PC-3 (cell line): ENCODE measurements at regions not wholly inside any gene's neighbourhood (a gene's known extent, or its start where the extent isn't known, plus 50 kb on each side); places are given as distances from the start of the nearest gene placed in this dataset.
"Not testable (repeated sequence)": the region's sequence is repeated elsewhere in the genome, so short reads cannot be mapped to it uniquely, and the experiment has no call there.

Experiments
- ATAC-seq: fragments of 200-7000 bp; cut with Tn5 transposase; 2 replicates; pipeline ENCODE4 v1.9.1; 2020; ENCODE audit warnings: mild to moderate bottlenecking, moderate library complexity
- BruUV-seq: library from RNA; stranded (reverse); fragments of 400-500 nt; replicated peaks from 2 replicates; lab custom pipeline; 2021; lab: Mats Ljungman, UMichigan
- CTCF ChIA-PET: fragments of 300-600 bp; sonication (Branson Sonifier 250); formaldehyde crosslinking; loops from one replicate; lab custom pipeline; 2022; ENCODE audit warnings: antibody characterized with exemption; lab: Charles Lee
- POLR2A ChIA-PET: fragments of 300-600 bp; sonication (Branson Sonifier 250); formaldehyde crosslinking; loops from one replicate; lab custom pipeline; 2022; ENCODE audit warnings: antibody characterized with exemption; ENCODE audit not compliant: unreplicated experiment; lab: Charles Lee
- DNase-seq: peaks from one replicate; pipeline ENCODE4 v3.0.0-alpha.2; 2015
- H2AFZ ChIP-seq: fragments of 300-600 bp; sonication (generic); 2 replicates; pipeline ENCODE4 v1.6.0; 2016; ENCODE audit warnings: antibody characterized with exemption, low read length
- H3F3A ChIP-seq: fragments of 300-600 bp; sonication (generic); one replicate; pipeline ENCODE4 v1.6.0; 2017; ENCODE audit warnings: antibody characterized with exemption, low read length, control low read depth, mild to moderate bottlenecking; ENCODE audit not compliant: unreplicated experiment
- H3K27ac ChIP-seq: fragments of 300-600 bp; sonication (generic); 2 replicates; pipeline ENCODE4 v1.5.1; 2016; ENCODE audit warnings: mild to moderate bottlenecking, low read length
- H3K27me3 ChIP-seq: fragments of 300-600 bp; sonication (generic); 2 replicates; pipeline ENCODE4 v1.6.1; 2016; ENCODE audit warnings: low read length, mixed read lengths
- H3K36me3 ChIP-seq: fragments of 300-600 bp; sonication (generic); 2 replicates; pipeline ENCODE4 v1.6.1; 2016; ENCODE audit warnings: low read depth, mixed run types, low read length, mixed read lengths
- H3K4me1 ChIP-seq: fragments of 300-600 bp; sonication (generic); 2 replicates; pipeline ENCODE4 v1.5.1; 2016; ENCODE audit warnings: low read length; ENCODE audit not compliant: insufficient read depth
- H3K4me2 ChIP-seq: fragments of 300-600 bp; sonication (generic); 2 replicates; pipeline ENCODE4 v1.6.0; 2016; ENCODE audit warnings: low read length
- H3K4me3 ChIP-seq: fragments of 300-600 bp; sonication (generic); 2 replicates; pipeline ENCODE4 v1.5.1; 2016; ENCODE audit warnings: mild to moderate bottlenecking, low read length, mixed read lengths
- H3K79me2 ChIP-seq: fragments of 300-600 bp; sonication (generic); 2 replicates; pipeline ENCODE4 v1.6.1; 2017; ENCODE audit warnings: low read length, mixed read lengths
- H3K9ac ChIP-seq: fragments of 300-600 bp; sonication (generic); 2 replicates; pipeline ENCODE4 v1.6.0; 2016; ENCODE audit warnings: mild to moderate bottlenecking, low read length
- H3K9me2 ChIP-seq: fragments of 300-600 bp; sonication (generic); replicated peaks from 2 replicates; pipeline ENCODE4 v1.6.1; 2016; ENCODE audit warnings: mixed run types, low read length, mixed read lengths
- H3K9me3 ChIP-seq: fragments of 300-600 bp; sonication (generic); 2 replicates; pipeline ENCODE4 v1.6.1; 2016; ENCODE audit warnings: low read length, mixed read lengths
- H4K20me1 ChIP-seq: fragments of 300-600 bp; sonication (generic); 2 replicates; pipeline ENCODE4 v1.6.1; 2016; ENCODE audit warnings: low read length, mixed read lengths
- EZH2 ChIP-seq: fragments of 300-600 bp; sonication (generic); IDR thresholded peaks from one replicate; pipeline ENCODE4 v1.6.1; 2017; ENCODE audit warnings: antibody characterized with exemption, mild to moderate bottlenecking, low read length; ENCODE audit not compliant: unreplicated experiment
- EZH2phosphoT487 ChIP-seq: fragments of 300-600 bp; sonication (generic); IDR thresholded peaks from 2 replicates; pipeline ENCODE4 v1.6.1; 2018; ENCODE audit warnings: mild to moderate bottlenecking, antibody characterized with exemption, low read length, borderline replicate concordance
- intact Hi-C: fragments of 100-400 bp; cut with micrococcal nuclease; formaldehyde crosslinking; loops from 2 replicates; pipeline ENCODE4 v1.9.0; 2023
- TF ChIP-seq, protein P1 (sequence below): fragments of 300-600 bp; sonication (generic); conservative IDR thresholded peaks from 2 replicates; pipeline ENCODE4 v1.5.1; 2017; ENCODE audit warnings: antibody characterized with exemption, low read depth, mild to moderate bottlenecking, low read length

GRCh38 chr2:236785611-236786057 lies 216.0 kb downstream of the ACKR3 start:
- no peaks in the 10 kb centered on the region for H3K27me3 ChIP-seq
- no peak for TF ChIP-seq EZH2
- no peak for TF ChIP-seq EZH2phosphoT487

DNA sequence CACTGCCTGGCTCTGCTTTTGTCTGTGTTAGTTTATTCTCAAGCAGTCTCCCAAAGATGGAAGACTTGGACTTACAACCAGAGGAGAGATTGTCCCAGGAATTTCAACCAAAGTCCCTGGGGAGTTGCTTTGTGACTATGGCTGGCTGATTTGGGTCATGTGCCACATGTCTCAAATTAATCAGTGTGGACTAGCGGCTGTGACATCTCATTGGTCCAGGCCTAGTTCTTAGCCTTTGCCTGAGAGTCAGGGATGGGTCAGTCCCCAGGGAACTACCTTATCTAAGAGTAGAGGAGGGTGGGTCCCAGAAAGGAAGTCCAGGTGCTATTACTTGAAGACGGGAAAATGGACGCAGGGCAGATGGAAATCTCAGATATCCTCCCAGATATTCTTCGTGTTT lies 217.1 kb downstream of the ACKR3 start:
- no peak overlapping the region for H3K9ac ChIP-seq
- BruUV-seq: no TSS peak
- H3K4me1 ChIP-seq: no peaks in the 10 kb centered on the region
- H4K20me1 ChIP-seq: no peaks in the 10 kb centered on the region
- TF ChIP-seq EZH2phosphoT487 (no peak), EZH2 (no peak)
- TF ChIP-seq, protein P1, sequence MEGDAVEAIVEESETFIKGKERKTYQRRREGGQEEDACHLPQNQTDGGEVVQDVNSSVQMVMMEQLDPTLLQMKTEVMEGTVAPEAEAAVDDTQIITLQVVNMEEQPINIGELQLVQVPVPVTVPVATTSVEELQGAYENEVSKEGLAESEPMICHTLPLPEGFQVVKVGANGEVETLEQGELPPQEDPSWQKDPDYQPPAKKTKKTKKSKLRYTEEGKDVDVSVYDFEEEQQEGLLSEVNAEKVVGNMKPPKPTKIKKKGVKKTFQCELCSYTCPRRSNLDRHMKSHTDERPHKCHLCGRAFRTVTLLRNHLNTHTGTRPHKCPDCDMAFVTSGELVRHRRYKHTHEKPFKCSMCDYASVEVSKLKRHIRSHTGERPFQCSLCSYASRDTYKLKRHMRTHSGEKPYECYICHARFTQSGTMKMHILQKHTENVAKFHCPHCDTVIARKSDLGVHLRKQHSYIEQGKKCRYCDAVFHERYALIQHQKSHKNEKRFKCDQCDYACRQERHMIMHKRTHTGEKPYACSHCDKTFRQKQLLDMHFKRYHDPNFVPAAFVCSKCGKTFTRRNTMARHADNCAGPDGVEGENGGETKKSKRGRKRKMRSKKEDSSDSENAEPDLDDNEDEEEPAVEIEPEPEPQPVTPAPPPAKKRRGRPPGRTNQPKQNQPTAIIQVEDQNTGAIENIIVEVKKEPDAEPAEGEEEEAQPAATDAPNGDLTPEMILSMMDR: no peak
- H3K9me3 ChIP-seq: no peaks in the 10 kb centered on the region
- no peaks in the 10 kb centered on the region for H3F3A ChIP-seq
- no peak overlapping the region for H3K4me2 ChIP-seq
- no peaks in the 10 kb centered on the region for H3K79me2 ChIP-seq
- no peak overlapping the region for H3K27ac ChIP-seq
- no peaks in the 10 kb centered on the region for H3K9me2 ChIP-seq
- intact Hi-C loops: no loop called here
- CTCF ChIA-PET: no interaction called here
- H3K4me3 ChIP-seq: no peak overlapping the region
- no peaks in the 10 kb centered on the region for H3K27me3 ChIP-seq
- H3K36me3 ChIP-seq: no peaks in the 10 kb centered on the region
- DNase-seq (no peak), ATAC-seq (no peak)
- no peak overlapping the region for H2AFZ ChIP-seq
- POLR2A ChIA-PET: no interaction called here

More at GRCh38 chr2:236785611-236786057, 216.0 kb downstream of the ACKR3 start:
- no peaks in the 10 kb centered on the region for H3K4me1 ChIP-seq
- H3K4me3 ChIP-seq: no peak overlapping the region
- no peaks in the 10 kb centered on the region for H3K36me3 ChIP-seq
- no peak for ATAC-seq
- intact Hi-C loops: no loop called here
- H3K9me2 ChIP-seq: no peaks in the 10 kb centered on the region
- no peak overlapping the region for H3K4me2 ChIP-seq
- H4K20me1 ChIP-seq: no peaks in the 10 kb centered on the region
- no peaks in the 10 kb centered on the region for H3K9me3 ChIP-seq
- H2AFZ ChIP-seq: no peak overlapping the region
- H3K79me2 ChIP-seq: no peaks in the 10 kb centered on the region
- no peak overlapping the region for H3K27ac ChIP-seq
- no peaks in the 10 kb centered on the region for H3F3A ChIP-seq
- BruUV-seq: no TSS peak
- DNase-seq: no peak
- no peak overlapping the region for H3K9ac ChIP-seq
- POLR2A ChIA-PET: no interaction called here
- CTCF ChIA-PET: no interaction called here

DNA sequence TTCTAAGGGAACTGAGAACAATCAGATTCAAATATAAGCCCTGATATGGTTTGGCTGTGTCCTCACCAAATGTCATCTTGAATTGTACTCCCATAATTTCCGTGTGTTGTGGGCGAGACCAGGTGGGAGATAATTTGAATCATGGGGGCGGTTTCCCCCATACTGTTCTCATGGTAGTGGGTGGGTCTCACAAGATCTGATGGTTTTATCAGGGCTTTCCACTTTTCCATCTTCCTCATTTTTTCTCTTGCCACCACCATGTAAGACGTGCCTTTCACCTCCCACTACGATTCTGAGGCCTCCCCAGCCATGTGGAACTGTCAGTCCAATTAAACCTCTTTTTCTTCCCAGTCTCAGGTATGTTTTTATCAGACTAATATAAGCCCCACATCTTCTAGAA lies 217.8 kb downstream of the ACKR3 start:
- H3K4me3 ChIP-seq, H3K4me1 ChIP-seq, BruUV-seq, DNase-seq, H3K79me2 ChIP-seq, H4K20me1 ChIP-seq, H3F3A ChIP-seq, CTCF ChIA-PET, H3K9me3 ChIP-seq, H2AFZ ChIP-seq, POLR2A ChIA-PET, H3K27me3 ChIP-seq, ATAC-seq, H3K36me3 ChIP-seq, H3K9ac ChIP-seq, H3K9me2 ChIP-seq, H3K4me2 ChIP-seq, H3K27ac ChIP-seq, intact Hi-C loops: not testable (repeated sequence)

DNA sequence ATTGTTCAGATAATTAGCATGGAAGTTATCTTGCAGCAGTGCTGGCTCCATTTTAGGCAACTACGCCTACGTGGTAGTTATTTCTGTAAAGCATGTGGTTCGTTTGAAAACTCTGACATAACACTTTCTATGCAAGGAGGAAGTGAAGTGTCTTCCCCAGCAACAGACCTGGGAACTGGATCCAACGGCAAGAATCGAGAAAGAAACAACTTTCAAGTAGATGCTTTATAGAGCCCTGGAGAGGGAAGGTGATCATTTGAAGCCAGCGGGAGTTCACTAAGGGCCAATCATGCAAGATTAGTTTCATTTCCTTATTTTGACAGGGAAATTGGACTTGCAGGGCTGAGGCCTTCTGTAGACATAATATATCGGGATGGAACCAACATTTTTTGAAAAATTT lies 218.3 kb downstream of the ACKR3 start:
- TF ChIP-seq EZH2phosphoT487: no peak
- TF ChIP-seq EZH2: no peak
- TF ChIP-seq, protein P1: no peak
- DNase-seq (no peak), ATAC-seq (no peak)
- Histone ChIP-seq H3K36me3 (no peaks in the 10 kb centered on the region), H3K4me3 (no peak overlapping the region), H4K20me1 (no peaks in the 10 kb centered on the region), H2AFZ (no peak overlapping the region), H3K4me1 (no peaks in the 10 kb centered on the region), H3F3A (no peaks in the 10 kb centered on the region), H3K4me2 (no peak overlapping the region), H3K9me3 (no peaks in the 10 kb centered on the region), H3K79me2 (no peaks in the 10 kb centered on the region), H3K27me3 (no peaks in the 10 kb centered on the region), H3K27ac (no peak overlapping the region), H3K9ac (no peak overlapping the region), H3K9me2 (no peaks in the 10 kb centered on the region)
- CTCF ChIA-PET: no interaction called here
- POLR2A ChIA-PET: no interaction called here
- intact Hi-C loops: no loop called here
- no TSS peak for BruUV-seq
